Glutamatergic neuron (in vitro differentiated cells): ENCODE measurements at regions not wholly inside any gene's neighbourhood (a gene's known extent, or its start where the extent isn't known, plus 50 kb on each side); places are given as distances from the start of the nearest gene placed in this dataset.

Experiments used
- DNase-seq: peaks from one replicate; pipeline ENCODE4 v3.0.0; 2022
- H3K27ac Mint-ChIP-seq: one replicate; pipeline ENCODE4 v1.8.0; 2020; ENCODE audit warnings: mild to moderate bottlenecking, mixed read lengths, inconsistent platforms; ENCODE audit not compliant: unreplicated experiment
- H3K27me3 Mint-ChIP-seq: one replicate; pipeline ENCODE4 v1.8.0; 2020; ENCODE audit warnings: mild to moderate bottlenecking, moderate library complexity, mixed read lengths, inconsistent platforms; ENCODE audit not compliant: unreplicated experiment
- H3K36me3 Mint-ChIP-seq: one replicate; pipeline ENCODE4 v1.8.0; 2020; ENCODE audit warnings: mild to moderate bottlenecking, mixed read lengths, inconsistent platforms; ENCODE audit not compliant: unreplicated experiment
- H3K4me1 Mint-ChIP-seq: one replicate; pipeline ENCODE4 v1.8.0; 2020; ENCODE audit warnings: mild to moderate bottlenecking, low read depth, mixed read lengths, inconsistent platforms; ENCODE audit not compliant: unreplicated experiment
- H3K4me3 Mint-ChIP-seq: one replicate; pipeline ENCODE4 v1.8.0; 2020; ENCODE audit warnings: mild to moderate bottlenecking, mixed read lengths, inconsistent platforms; ENCODE audit not compliant: unreplicated experiment
- H3K9me3 Mint-ChIP-seq: one replicate; pipeline ENCODE4 v1.8.0; 2020; ENCODE audit warnings: mild to moderate bottlenecking, moderate library complexity, mixed read lengths, inconsistent platforms; ENCODE audit not compliant: unreplicated experiment
- TF ChIP-seq, protein P1 (sequence below): fragments of 200-600 bp; sonication (generic); IDR thresholded peaks from one replicate; pipeline ENCODE4 v1.5.0; 2021; ENCODE audit not compliant: partially characterized antibody, unreplicated experiment

DNA sequence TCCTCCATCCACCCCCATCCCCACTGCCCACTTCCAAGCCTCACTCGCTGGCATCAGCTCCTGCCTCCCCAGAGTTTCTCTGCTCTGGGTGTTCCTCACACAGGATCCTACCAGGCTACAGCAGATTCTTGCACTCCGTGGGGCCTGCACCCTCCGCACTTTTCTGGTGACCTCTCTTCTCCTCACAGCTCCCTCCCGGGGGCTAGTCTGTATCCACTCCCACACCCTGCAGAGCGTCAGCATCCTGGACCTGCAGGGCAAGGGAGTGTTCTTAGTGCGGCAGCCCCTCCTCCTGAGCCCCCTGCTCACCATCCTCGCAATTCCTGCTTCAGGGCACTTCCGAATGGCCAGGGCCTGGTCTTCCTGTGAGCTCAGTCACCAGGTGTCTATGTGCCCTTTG is 224.2 kb downstream of the DLL1 start:
- TF ChIP-seq, protein P1, sequence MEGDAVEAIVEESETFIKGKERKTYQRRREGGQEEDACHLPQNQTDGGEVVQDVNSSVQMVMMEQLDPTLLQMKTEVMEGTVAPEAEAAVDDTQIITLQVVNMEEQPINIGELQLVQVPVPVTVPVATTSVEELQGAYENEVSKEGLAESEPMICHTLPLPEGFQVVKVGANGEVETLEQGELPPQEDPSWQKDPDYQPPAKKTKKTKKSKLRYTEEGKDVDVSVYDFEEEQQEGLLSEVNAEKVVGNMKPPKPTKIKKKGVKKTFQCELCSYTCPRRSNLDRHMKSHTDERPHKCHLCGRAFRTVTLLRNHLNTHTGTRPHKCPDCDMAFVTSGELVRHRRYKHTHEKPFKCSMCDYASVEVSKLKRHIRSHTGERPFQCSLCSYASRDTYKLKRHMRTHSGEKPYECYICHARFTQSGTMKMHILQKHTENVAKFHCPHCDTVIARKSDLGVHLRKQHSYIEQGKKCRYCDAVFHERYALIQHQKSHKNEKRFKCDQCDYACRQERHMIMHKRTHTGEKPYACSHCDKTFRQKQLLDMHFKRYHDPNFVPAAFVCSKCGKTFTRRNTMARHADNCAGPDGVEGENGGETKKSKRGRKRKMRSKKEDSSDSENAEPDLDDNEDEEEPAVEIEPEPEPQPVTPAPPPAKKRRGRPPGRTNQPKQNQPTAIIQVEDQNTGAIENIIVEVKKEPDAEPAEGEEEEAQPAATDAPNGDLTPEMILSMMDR = no peak
- Mint-ChIP-seq H3K4me1 (peaks cover 2% of the 10 kb centered on the region), H3K4me3 (no peak overlapping the region), H3K27ac (no peak overlapping the region), H3K9me3 (peaks cover 6% of the 10 kb centered on the region), H3K36me3 (peaks cover 14% of the 10 kb centered on the region), H3K27me3 (peaks cover 4% of the 10 kb centered on the region)
- DNase-seq = no peak

DNA sequence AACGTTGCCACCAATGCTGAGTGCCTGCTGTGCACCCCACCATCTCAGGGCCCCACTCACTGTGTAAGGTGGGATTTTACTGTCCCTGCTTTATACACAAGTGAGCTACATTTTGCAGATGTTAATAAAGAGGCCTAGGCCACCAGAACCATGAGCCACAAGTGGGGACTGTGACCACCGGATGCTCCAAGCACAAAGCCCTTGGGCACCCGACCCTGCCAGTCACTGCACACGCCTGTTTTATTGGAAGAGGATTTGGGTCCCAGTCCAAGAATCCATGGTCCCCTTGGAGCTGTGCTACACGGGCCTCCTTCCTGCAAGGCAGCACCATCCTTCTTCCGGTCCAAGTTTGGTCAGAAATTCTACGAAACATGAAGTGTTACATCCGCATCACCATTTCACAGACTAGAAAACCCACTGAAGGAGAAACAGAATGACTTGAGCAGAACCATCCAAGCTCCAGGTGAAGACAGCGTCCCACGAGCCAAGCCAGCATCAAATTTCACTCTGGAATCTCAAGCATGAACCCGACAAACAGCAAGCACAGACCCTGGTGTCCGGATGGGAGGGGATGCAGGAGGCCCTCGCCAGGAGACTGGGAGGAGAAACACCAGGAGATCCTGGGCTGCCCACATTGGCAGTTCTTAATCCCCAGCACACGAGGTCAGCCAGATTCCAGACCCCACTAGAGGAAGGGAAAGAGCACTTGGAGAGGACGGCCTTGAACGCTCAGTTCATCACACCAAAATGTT is 226.9 kb downstream of the DLL1 start:
- peak; percentile 2 for DNase-seq
- peaks cover 2% of the 10 kb centered on the region for H3K4me1 Mint-ChIP-seq
- H3K4me3 Mint-ChIP-seq = no peak overlapping the region
- H3K27me3 Mint-ChIP-seq = peaks cover 4% of the 10 kb centered on the region
- no peak overlapping the region for H3K27ac Mint-ChIP-seq
- H3K9me3 Mint-ChIP-seq = peaks cover 4% of the 10 kb centered on the region
- TF ChIP-seq, protein P1 = no peak
- H3K36me3 Mint-ChIP-seq = peaks cover 13% of the 10 kb centered on the region

DNA sequence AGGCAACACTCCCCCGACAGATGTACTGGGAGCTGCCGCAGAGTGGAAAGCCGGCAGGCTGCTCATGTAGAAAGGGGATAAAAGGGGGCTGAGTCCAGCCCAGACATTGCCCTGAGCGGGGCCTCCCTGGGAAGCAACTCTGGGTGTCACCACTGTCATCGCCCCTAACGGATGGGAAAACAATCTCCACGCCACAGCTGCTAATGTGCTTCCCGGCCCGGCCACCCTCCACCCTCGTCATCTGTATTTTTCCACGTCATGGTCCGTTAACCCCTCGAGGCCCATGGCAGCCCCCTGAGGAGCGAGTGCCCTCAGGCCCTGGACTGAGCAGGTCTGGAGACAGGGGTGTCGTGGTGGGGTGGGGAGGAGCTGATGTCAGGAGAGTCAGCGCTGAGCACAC is 227.4 kb downstream of the DLL1 start:
- TF ChIP-seq, protein P1 = no peak
- no peak overlapping the region for H3K4me3 Mint-ChIP-seq
- peaks cover 11% of the 10 kb centered on the region for H3K36me3 Mint-ChIP-seq
- peaks cover 4% of the 10 kb centered on the region for H3K9me3 Mint-ChIP-seq
- H3K27me3 Mint-ChIP-seq = peaks cover 4% of the 10 kb centered on the region
- DNase-seq = peak; percentile 15
- peaks cover 2% of the 10 kb centered on the region for H3K4me1 Mint-ChIP-seq
- no peak overlapping the region for H3K27ac Mint-ChIP-seq

DNA sequence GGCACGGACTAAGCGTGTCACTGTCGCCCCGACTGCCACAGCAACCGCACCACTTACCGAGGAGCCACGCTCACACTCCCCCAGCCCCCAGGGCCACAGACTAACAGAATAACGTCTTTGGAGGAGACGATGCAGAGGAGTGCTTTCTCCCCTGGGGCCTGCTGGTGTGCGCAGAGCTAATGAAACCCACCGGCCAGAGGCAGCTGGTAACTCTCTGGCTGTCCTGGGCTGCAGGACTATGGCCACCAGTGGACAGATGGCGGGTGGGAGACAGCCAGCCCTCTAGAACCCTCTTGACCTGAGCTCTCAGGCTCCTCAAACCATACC is 228.0 kb downstream of the DLL1 start:
- H3K9me3 Mint-ChIP-seq = peaks cover 4% of the 10 kb centered on the region
- H3K36me3 Mint-ChIP-seq = peaks cover 11% of the 10 kb centered on the region
- peaks cover 2% of the 10 kb centered on the region for H3K4me1 Mint-ChIP-seq
- no peak overlapping the region for H3K27ac Mint-ChIP-seq
- peaks cover 4% of the 10 kb centered on the region for H3K27me3 Mint-ChIP-seq
- DNase-seq = peak; percentile 35
- TF ChIP-seq, protein P1 = no peak
- H3K4me3 Mint-ChIP-seq = no peak overlapping the region

DNA sequence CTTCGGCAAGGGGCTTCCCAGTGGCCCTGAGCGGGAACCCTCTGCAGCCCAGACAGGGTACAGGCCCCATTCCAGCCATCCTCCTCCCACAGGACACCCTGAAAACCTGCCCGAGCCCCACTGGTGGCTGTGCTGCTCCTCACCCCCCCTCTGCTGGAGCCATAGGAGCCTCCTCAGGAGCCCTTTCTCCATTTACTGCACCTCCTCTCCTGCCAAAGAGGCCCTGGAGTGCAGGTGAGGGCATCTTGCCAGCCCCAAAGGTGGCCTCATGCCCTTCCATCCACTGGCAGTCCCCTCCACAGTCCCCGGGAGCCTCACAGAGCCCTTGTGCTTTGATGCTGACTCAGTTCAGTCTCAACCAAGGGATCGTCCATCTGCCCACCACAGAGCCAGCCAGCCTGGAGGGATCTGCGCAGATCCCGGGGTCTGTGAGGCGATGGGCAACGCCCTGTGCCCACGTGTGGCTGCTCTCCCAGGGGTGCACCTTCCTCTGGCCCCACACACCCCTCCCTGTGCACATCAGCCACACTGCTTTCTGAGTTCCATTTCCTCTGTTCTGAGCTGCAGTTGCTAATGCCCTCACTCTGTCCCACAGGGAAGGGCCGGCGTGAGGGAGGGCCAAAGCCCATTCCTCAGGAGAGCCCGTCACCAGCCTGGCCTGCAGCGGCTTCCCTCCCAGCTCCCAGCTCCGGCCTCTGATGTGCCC is 228.5 kb downstream of the DLL1 start:
- no peak for DNase-seq
- Mint-ChIP-seq H3K36me3 (peaks cover 11% of the 10 kb centered on the region), H3K4me1 (peaks cover 2% of the 10 kb centered on the region), H3K9me3 (peaks cover 4% of the 10 kb centered on the region), H3K4me3 (no peak overlapping the region), H3K27me3 (peaks cover 4% of the 10 kb centered on the region), H3K27ac (no peak overlapping the region)
- TF ChIP-seq, protein P1 = no peak
